A549 (cell line): ENCODE measurements at regions not wholly inside any gene's neighbourhood (a gene's known extent, or its start where the extent isn't known, plus 50 kb on each side); places are given as distances from the start of the nearest gene placed in this dataset.
A peak's percentile ranks its signal among the peaks of the same experiment; 100 is the strongest.

Source experiments
- POLR2A ChIP-seq: IDR thresholded peaks from 2 replicates; pipeline ENCODE4 v1.6.1; 2012; ENCODE audit warnings: mild to moderate bottlenecking, low read length
- RNF2 ChIP-seq: fragments of 200-600 bp; sonication (generic); IDR thresholded peaks from 2 replicates; pipeline ENCODE4 v1.6.1; 2016; ENCODE audit warnings: low read depth, mild to moderate bottlenecking, antibody characterized with exemption, moderate library complexity, borderline replicate concordance
- USF2 ChIP-seq: fragments of 450-650 bp; IDR thresholded peaks from 2 replicates; pipeline ENCODE4 v1.6.1; 2014; ENCODE audit warnings: antibody characterized with exemption
- ZFP36 ChIP-seq: fragments of 450-650 bp; IDR thresholded peaks from 2 replicates; pipeline ENCODE4 v1.6.1; 2014; ENCODE audit warnings: borderline replicate concordance; ENCODE audit not compliant: partially characterized antibody
- TF ChIP-seq, protein P1 (sequence below): fragments of >200 bp; sonication (Bioruptor Twin); formaldehyde crosslinking; IDR thresholded peaks from 3 replicates; pipeline ENCODE4 v1.5.1; 2016

- no peak for TF ChIP-seq RNF2
- no peak for TF ChIP-seq POLR2A
- TF ChIP-seq ZFP36: no peak
- TF ChIP-seq, protein P1, sequence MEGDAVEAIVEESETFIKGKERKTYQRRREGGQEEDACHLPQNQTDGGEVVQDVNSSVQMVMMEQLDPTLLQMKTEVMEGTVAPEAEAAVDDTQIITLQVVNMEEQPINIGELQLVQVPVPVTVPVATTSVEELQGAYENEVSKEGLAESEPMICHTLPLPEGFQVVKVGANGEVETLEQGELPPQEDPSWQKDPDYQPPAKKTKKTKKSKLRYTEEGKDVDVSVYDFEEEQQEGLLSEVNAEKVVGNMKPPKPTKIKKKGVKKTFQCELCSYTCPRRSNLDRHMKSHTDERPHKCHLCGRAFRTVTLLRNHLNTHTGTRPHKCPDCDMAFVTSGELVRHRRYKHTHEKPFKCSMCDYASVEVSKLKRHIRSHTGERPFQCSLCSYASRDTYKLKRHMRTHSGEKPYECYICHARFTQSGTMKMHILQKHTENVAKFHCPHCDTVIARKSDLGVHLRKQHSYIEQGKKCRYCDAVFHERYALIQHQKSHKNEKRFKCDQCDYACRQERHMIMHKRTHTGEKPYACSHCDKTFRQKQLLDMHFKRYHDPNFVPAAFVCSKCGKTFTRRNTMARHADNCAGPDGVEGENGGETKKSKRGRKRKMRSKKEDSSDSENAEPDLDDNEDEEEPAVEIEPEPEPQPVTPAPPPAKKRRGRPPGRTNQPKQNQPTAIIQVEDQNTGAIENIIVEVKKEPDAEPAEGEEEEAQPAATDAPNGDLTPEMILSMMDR: no peak; the same call in 2 of the 3 replicates
- peak; percentile 19; the same call in 1 of the 2 replicates for TF ChIP-seq USF2
These were observed 60.1 kb upstream of the PLAC1 start for GRCh38 chrX:134718105-134718965.
